ENCODE measurements at regions not wholly inside any gene's neighbourhood (a gene's known extent, or its start where the extent isn't known, plus 50 kb on each side); places are given as distances from the start of the nearest gene placed in this dataset.

DNA sequence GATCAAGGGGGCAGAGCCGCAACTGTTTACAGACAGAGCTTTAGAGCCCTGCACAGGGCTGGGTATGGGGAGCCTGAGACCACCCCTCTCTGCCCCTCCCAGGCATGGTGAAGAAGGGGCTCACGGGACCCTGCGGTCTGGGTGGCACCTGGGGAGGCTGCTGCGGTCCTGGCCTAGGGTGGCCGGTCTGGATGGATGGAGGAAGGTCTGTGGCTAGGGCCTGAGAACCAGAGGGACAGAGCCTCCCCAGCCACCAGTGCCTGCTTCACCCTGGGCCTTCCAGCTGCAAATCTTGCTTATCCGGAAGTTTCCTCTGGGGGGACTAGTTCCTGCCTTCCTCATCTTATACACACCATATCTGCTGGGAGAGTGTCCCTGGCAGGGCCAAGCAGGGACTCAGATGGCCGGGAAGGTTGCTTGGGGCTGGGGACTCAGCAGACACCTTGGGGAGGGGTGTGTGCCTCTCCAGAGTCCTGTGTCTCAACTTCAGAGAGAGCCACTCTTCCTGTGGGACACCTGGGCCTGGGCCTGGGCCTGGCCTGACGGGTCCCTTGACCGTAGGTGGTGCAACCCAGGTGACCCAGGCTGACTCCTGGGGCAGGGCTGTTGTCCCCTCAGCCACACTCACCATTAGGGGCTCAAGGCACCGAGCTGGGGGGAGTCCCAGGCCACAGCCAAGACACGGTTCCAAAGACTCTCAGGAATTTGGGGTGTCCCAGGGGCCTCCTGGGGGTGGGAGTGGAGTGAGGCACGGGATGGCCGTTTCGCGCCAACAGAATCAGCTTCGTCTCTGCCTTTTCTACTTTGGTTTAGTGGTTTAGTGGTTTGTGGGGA lies 52.0 kb upstream of the ACTRT2 start:
- Histone ChIP-seq H3K4me3 (ENCODE audit: low read depth, low read length, poor library complexity, severe bottlenecking) (no peak overlapping the region), H3K4me1 (ENCODE audit: insufficient read depth, low read length, poor library complexity, severe bottlenecking) (no peaks in the 10 kb centered on the region), H3K9me3 (ENCODE audit: low read depth, low read length, poor library complexity, severe bottlenecking) (no peaks in the 10 kb centered on the region), H3K27ac (ENCODE audit: low read depth, low read length, poor library complexity, severe bottlenecking) (no peak overlapping the region), H3K27me3 (replicated peaks; ENCODE audit: insufficient read depth, low read depth, low read length, poor library complexity) (no peaks in the 10 kb centered on the region), H3K36me3 (ENCODE audit: insufficient read depth, low read length, poor library complexity, severe bottlenecking) (no peaks in the 10 kb centered on the region)
- BruUV-seq (replicated peaks), result no TSS peak
- TF ChIP-seq, protein P1, sequence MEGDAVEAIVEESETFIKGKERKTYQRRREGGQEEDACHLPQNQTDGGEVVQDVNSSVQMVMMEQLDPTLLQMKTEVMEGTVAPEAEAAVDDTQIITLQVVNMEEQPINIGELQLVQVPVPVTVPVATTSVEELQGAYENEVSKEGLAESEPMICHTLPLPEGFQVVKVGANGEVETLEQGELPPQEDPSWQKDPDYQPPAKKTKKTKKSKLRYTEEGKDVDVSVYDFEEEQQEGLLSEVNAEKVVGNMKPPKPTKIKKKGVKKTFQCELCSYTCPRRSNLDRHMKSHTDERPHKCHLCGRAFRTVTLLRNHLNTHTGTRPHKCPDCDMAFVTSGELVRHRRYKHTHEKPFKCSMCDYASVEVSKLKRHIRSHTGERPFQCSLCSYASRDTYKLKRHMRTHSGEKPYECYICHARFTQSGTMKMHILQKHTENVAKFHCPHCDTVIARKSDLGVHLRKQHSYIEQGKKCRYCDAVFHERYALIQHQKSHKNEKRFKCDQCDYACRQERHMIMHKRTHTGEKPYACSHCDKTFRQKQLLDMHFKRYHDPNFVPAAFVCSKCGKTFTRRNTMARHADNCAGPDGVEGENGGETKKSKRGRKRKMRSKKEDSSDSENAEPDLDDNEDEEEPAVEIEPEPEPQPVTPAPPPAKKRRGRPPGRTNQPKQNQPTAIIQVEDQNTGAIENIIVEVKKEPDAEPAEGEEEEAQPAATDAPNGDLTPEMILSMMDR (conservative IDR thresholded peaks at IDR 0.05; ENCODE audit: low read depth, low read length), result no peak
- TF ChIP-seq EZH2 (IDR thresholded peaks at IDR 0.05; ENCODE audit: borderline replicate concordance, low read depth, low read length, poor library complexity, severe bottlenecking), result no peak
- POLR2A ChIA-PET (ENCODE audit: low non-redundant PET), result no interaction called here
- no peak for DNase-seq (ENCODE audit: low spot score)
- intact Hi-C loops (cut with micrococcal nuclease; ENCODE audit: unreplicated experiment), result no loop called here
- CTCF ChIA-PET, result no interaction called here

DNA sequence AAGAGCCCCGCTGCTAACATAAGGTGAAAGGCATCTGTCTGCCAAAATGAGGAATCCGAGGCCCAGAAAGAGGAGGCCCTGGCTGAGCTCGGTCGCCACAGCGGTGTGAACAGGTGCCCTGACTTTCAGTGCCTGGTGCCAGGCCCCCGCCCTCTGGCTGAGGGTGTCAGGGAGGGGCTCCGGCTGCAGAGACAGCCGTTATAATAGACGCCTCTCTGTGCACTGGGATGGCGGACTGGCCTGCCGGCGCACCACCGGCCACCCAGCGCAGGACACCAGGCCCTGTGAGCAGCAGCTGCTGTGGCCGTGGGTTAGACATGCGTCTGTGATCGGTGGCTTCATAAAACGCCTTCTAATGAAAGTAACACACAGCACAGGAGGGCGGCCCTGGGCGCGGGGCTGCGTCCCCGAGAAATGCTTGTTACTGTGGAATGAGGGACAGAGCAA lies 51.4 kb upstream of the ACTRT2 start:
- Histone ChIP-seq H3K4me3 (ENCODE audit: low read depth, low read length, poor library complexity, severe bottlenecking) (no peak overlapping the region), H3K36me3 (ENCODE audit: insufficient read depth, low read length, poor library complexity, severe bottlenecking) (no peaks in the 10 kb centered on the region), H3K27me3 (replicated peaks; ENCODE audit: insufficient read depth, low read depth, low read length, poor library complexity) (no peaks in the 10 kb centered on the region), H3K9me3 (ENCODE audit: low read depth, low read length, poor library complexity, severe bottlenecking) (no peaks in the 10 kb centered on the region), H3K27ac (ENCODE audit: low read depth, low read length, poor library complexity, severe bottlenecking) (no peak overlapping the region), H3K4me1 (ENCODE audit: insufficient read depth, low read length, poor library complexity, severe bottlenecking) (no peaks in the 10 kb centered on the region)
- DNase-seq (ENCODE audit: low spot score), result no peak
- POLR2A ChIA-PET (ENCODE audit: low non-redundant PET), result no interaction called here
- no TSS peak for BruUV-seq (replicated peaks)
- CTCF ChIA-PET, result no interaction called here
- intact Hi-C loops (cut with micrococcal nuclease; ENCODE audit: unreplicated experiment), result no loop called here
- no peak for TF ChIP-seq EZH2 (IDR thresholded peaks at IDR 0.05; ENCODE audit: borderline replicate concordance, low read depth, low read length, poor library complexity, severe bottlenecking)

DNA sequence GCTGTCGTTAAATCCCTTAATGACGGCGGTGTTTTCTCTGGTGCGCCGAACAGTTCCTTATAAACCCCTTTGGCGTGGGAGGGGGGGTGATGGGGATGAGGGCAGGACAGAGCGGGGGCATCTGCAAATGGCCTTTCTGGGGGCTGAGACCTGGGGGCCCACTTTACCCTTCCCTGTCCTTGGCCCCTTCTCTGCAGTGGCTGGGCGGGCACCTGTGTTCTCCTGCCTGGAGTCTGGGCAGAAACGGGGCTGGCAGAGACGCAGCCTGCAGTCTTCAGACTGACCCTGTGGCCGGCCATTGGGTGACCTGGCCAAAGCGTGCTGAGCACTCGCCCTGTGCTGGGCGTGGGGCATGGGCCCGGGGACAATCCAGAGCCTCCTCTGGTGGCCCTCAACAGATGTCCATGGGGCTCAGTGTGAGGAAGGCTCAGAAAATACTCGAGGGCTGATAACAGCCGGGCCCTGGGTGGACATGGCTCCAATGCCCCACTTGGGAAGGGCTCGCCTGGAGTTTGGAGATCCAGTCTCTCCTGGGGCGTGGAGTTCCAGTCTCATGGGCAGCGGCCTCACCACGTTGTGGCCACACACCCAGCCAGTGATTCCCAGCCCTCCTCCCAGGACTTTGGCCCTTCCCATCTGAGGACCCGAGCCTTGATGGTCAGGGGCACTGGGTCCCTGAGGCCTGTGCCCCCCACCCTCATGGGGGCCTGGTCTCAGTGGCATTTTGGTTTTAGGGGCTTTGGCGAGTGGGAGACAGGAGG lies 50.8 kb upstream of the ACTRT2 start:
- H3K9me3 ChIP-seq (ENCODE audit: low read depth, low read length, poor library complexity, severe bottlenecking), result no peaks in the 10 kb centered on the region

More for the DNA sequence above, 50.8 kb upstream of the ACTRT2 start:
- Histone ChIP-seq H3K4me1 (ENCODE audit: insufficient read depth, low read length, poor library complexity, severe bottlenecking) (no peaks in the 10 kb centered on the region), H3K4me3 (ENCODE audit: low read depth, low read length, poor library complexity, severe bottlenecking) (no peak overlapping the region), H3K27ac (ENCODE audit: low read depth, low read length, poor library complexity, severe bottlenecking) (no peak overlapping the region), H3K36me3 (ENCODE audit: insufficient read depth, low read length, poor library complexity, severe bottlenecking) (no peaks in the 10 kb centered on the region), H3K27me3 (replicated peaks; ENCODE audit: insufficient read depth, low read depth, low read length, poor library complexity) (no peaks in the 10 kb centered on the region)
- TF ChIP-seq EZH2 (IDR thresholded peaks at IDR 0.05; ENCODE audit: borderline replicate concordance, low read depth, low read length, poor library complexity, severe bottlenecking), result no peak
- TF ChIP-seq, protein P1 (conservative IDR thresholded peaks at IDR 0.05; ENCODE audit: low read depth, low read length), result no peak
- ChIA-PET CTCF (no interaction called here), POLR2A (ENCODE audit: low non-redundant PET) (no interaction called here)
- BruUV-seq (replicated peaks), result no TSS peak
- intact Hi-C loops (cut with micrococcal nuclease; ENCODE audit: unreplicated experiment), result no loop called here
- no peak for DNase-seq (ENCODE audit: low spot score)
